GM21423 (cell line): ENCODE measurements at regions not wholly inside any gene's neighbourhood (a gene's known extent, or its start where the extent isn't known, plus 50 kb on each side); places are given as distances from the start of the nearest gene placed in this dataset.
"Not testable (repeated sequence)": the region's sequence is repeated elsewhere in the genome, so short reads cannot be mapped to it uniquely, and the experiment has no call there.

Experiments used
- ATAC-seq: cut with Tn5 transposase; IDR thresholded peaks from one replicate; pipeline ENCODE4 v1.9.1; 2021; ENCODE audit warnings: mild to moderate bottlenecking, moderate library complexity; ENCODE audit not compliant: unreplicated experiment

- ATAC-seq: peak; percentile 64
These were observed 615.4 kb upstream of the MIS18BP1 start for GRCh38 chr14:45868377-45868776.

GRCh38 chr14:45867046-45867894 lies 614.3 kb upstream of the MIS18BP1 start:
- ATAC-seq: peak; percentile 64

GRCh38 chr14:45838597-45838996 lies 585.6 kb upstream of the MIS18BP1 start:
- ATAC-seq: no peak

GRCh38 chr14:45819107-45819506 lies 566.1 kb upstream of the MIS18BP1 start:
- no peak for ATAC-seq

GRCh38 chr14:45811155-45811554 lies 558.2 kb upstream of the MIS18BP1 start:
- no peak for ATAC-seq

GRCh38 chr14:45810152-45810872 lies 557.3 kb upstream of the MIS18BP1 start:
- no peak for ATAC-seq

GRCh38 chr14:45807178-45807899 lies 554.3 kb upstream of the MIS18BP1 start:
- ATAC-seq: no peak

- no peak for ATAC-seq
These were observed 546.5 kb upstream of the MIS18BP1 start for GRCh38 chr14:45799511-45799910.

- no peak for ATAC-seq
These were observed 545.7 kb upstream of the MIS18BP1 start for GRCh38 chr14:45798659-45799058.

- not testable (repeated sequence) for ATAC-seq
These were observed 543.0 kb upstream of the MIS18BP1 start for GRCh38 chr14:45796006-45796405.

- ATAC-seq: no peak
These were observed 540.1 kb upstream of the MIS18BP1 start for GRCh38 chr14:45793081-45793480.

GRCh38 chr14:45790293-45790692 lies 537.3 kb upstream of the MIS18BP1 start:
- no peak for ATAC-seq

- no peak for ATAC-seq
These were observed 534.2 kb upstream of the MIS18BP1 start for GRCh38 chr14:45787167-45787566.

GRCh38 chr14:45786266-45786665 lies 533.3 kb upstream of the MIS18BP1 start:
- ATAC-seq: no peak

GRCh38 chr14:45785240-45785639 lies 532.2 kb upstream of the MIS18BP1 start:
- ATAC-seq: no peak

GRCh38 chr14:45766247-45766646 lies 513.2 kb upstream of the MIS18BP1 start:
- ATAC-seq: no peak

GRCh38 chr14:45757655-45758054 lies 504.7 kb upstream of the MIS18BP1 start:
- ATAC-seq: no peak

- not testable (repeated sequence) for ATAC-seq
These were observed 503.4 kb upstream of the MIS18BP1 start for GRCh38 chr14:45756412-45756811.

GRCh38 chr14:45743884-45744283 lies 490.9 kb upstream of the MIS18BP1 start:
- no peak for ATAC-seq

GRCh38 chr14:45742187-45742586 lies 489.2 kb upstream of the MIS18BP1 start:
- ATAC-seq: no peak

GRCh38 chr14:45728434-45729225 lies 475.6 kb upstream of the MIS18BP1 start:
- no peak for ATAC-seq
